Activated naive CD4-positive, alpha-beta T cell treated with anti-CD3 and anti-CD28 coated beads, Interleukin-2, amount 50 U/mL, for 72 hours (primary cell): ENCODE measurements at regions not wholly inside any gene's neighbourhood (a gene's known extent, or its start where the extent isn't known, plus 50 kb on each side); places are given as distances from the start of the nearest gene placed in this dataset.
"Not testable (repeated sequence)": the region's sequence is repeated elsewhere in the genome, so short reads cannot be mapped to it uniquely, and the experiment has no call there.

Source experiments
- ATAC-seq, 2 donors: fragments of 150-1000 bp; cut with Tn5 transposase; 2 replicates each; pipeline ENCODE4 v1.10.0; 2021; ENCODE audit warnings: mild to moderate bottlenecking in 2 of 2, moderate library complexity in 2 of 2
- DNase-seq, 2 donors: peaks; one replicate each; pipeline ENCODE4 v3.0.0; 2021 to 2022; ENCODE audit warnings: low spot score in 2 of 2
- H3K27ac Mint-ChIP-seq, 2 donors: one replicate each; pipeline ENCODE4 v1.8.0; 2022; ENCODE audit warnings: mild to moderate bottlenecking in 2 of 2, mixed read lengths in 2 of 2
- H3K36me3 Mint-ChIP-seq, 2 donors: one replicate each; pipeline ENCODE4 v1.8.0; 2022; ENCODE audit warnings: mixed read lengths in 2 of 2
- H3K9me3 Mint-ChIP-seq, 2 donors: one replicate each; pipeline ENCODE4 v1.8.0; 2022; ENCODE audit warnings: mixed read lengths in 2 of 2

- Mint-ChIP-seq H3K9me3 (peaks cover 0 to 5% of the 10 kb centered on the region in 2 donors), H3K36me3 (no peaks in the 10 kb centered on the region), H3K27ac (no peak overlapping the region)
- ATAC-seq (no peak), DNase-seq (no peak)
These were observed 147.3 kb upstream of the CLNK start for GRCh38 chr4:10831727-10832408.

- H3K27ac Mint-ChIP-seq, ATAC-seq: not testable (repeated sequence)
These were observed 144.5 kb upstream of the CLNK start for GRCh38 chr4:10828918-10829538.

GRCh38 chr4:10821826-10822225 is 137.3 kb upstream of the CLNK start:
- no peak overlapping the region for H3K27ac Mint-ChIP-seq
- ATAC-seq, result no peak
- no peak for DNase-seq
- no peaks in the 10 kb centered on the region for H3K36me3 Mint-ChIP-seq
- H3K9me3 Mint-ChIP-seq, result no peaks in the 10 kb centered on the region

More at GRCh38 chr4:10828918-10829538, 144.5 kb upstream of the CLNK start:
- not testable (repeated sequence) for H3K36me3 Mint-ChIP-seq, DNase-seq, H3K9me3 Mint-ChIP-seq

GRCh38 chr4:10816571-10816970 is 132.0 kb upstream of the CLNK start:
- H3K9me3 Mint-ChIP-seq, result peaks cover 0 to 5% of the 10 kb centered on the region in 2 donors
- no peak overlapping the region for H3K27ac Mint-ChIP-seq
- H3K36me3 Mint-ChIP-seq, result no peaks in the 10 kb centered on the region
- ATAC-seq (no peak), DNase-seq (no peak)

- Mint-ChIP-seq H3K27ac (no peak overlapping the region), H3K9me3 (peaks cover 3 to 12% of the 10 kb centered on the region in 2 donors), H3K36me3 (peaks cover 0 to 5% of the 10 kb centered on the region in 2 donors)
- ATAC-seq (no peak), DNase-seq (no peak)
These were observed 127.4 kb upstream of the CLNK start for GRCh38 chr4:10811991-10812390.

- DNase-seq, result no peak
- peaks cover 8 to 23% of the 10 kb centered on the region in 2 donors for H3K9me3 Mint-ChIP-seq
- no peak for ATAC-seq
- peaks cover 0 to 9% of the 10 kb centered on the region in 2 donors for H3K36me3 Mint-ChIP-seq
- no peak overlapping the region for H3K27ac Mint-ChIP-seq
These were observed 125.8 kb upstream of the CLNK start for GRCh38 chr4:10810411-10810810.

GRCh38 chr4:10809905-10810304 is 125.3 kb upstream of the CLNK start:
- Mint-ChIP-seq H3K27ac (no peak overlapping the region), H3K9me3 (peaks cover 9 to 24% of the 10 kb centered on the region in 2 donors), H3K36me3 (peaks cover 0 to 10% of the 10 kb centered on the region in 2 donors)
- ATAC-seq, result peak in 1 of 2 donors; percentile 78
- no peak for DNase-seq

GRCh38 chr4:10808591-10808990 is 124.0 kb upstream of the CLNK start:
- Mint-ChIP-seq H3K9me3 (peaks cover 9 to 19% of the 10 kb centered on the region in 2 donors), H3K36me3 (peaks cover 0 to 10% of the 10 kb centered on the region in 2 donors), H3K27ac (no peak overlapping the region)
- ATAC-seq (no peak), DNase-seq (no peak)

GRCh38 chr4:10806953-10807645 is 122.5 kb upstream of the CLNK start:
- H3K9me3 Mint-ChIP-seq, result peaks cover 9 to 19% of the 10 kb centered on the region in 2 donors
- H3K36me3 Mint-ChIP-seq, result peaks cover 0 to 10% of the 10 kb centered on the region in 2 donors
- no peak for DNase-seq
- ATAC-seq, result no peak
- H3K27ac Mint-ChIP-seq, result no peak overlapping the region

- Mint-ChIP-seq H3K9me3 (peaks cover 13 to 26% of the 10 kb centered on the region in 2 donors), H3K36me3 (peaks cover 0 to 10% of the 10 kb centered on the region in 2 donors), H3K27ac (no peak overlapping the region)
- ATAC-seq (no peak), DNase-seq (no peak)
These were observed 119.3 kb upstream of the CLNK start for GRCh38 chr4:10803713-10804343.

- Mint-ChIP-seq H3K36me3 (no peaks in the 10 kb centered on the region), H3K9me3 (peaks cover 0 to 4% of the 10 kb centered on the region in 2 donors), H3K27ac (no peak overlapping the region)
- ATAC-seq (no peak), DNase-seq (no peak)
These were observed 102.8 kb upstream of the CLNK start for GRCh38 chr4:10787365-10787764.

GRCh38 chr4:10784621-10785020 is 100.1 kb upstream of the CLNK start:
- peaks cover 0 to 8% of the 10 kb centered on the region in 2 donors for H3K36me3 Mint-ChIP-seq
- H3K9me3 Mint-ChIP-seq, result peaks cover 0 to 4% of the 10 kb centered on the region in 2 donors
- ATAC-seq (no peak), DNase-seq (no peak)
- H3K27ac Mint-ChIP-seq, result no peak overlapping the region

GRCh38 chr4:10783351-10783750 is 98.8 kb upstream of the CLNK start:
- ATAC-seq, result peak in 1 of 2 donors; percentile 58
- DNase-seq, result no peak
- peaks cover 0 to 8% of the 10 kb centered on the region in 2 donors for H3K36me3 Mint-ChIP-seq
- no peak overlapping the region for H3K27ac Mint-ChIP-seq
- peaks cover 0 to 4% of the 10 kb centered on the region in 2 donors for H3K9me3 Mint-ChIP-seq

GRCh38 chr4:10781805-10782204 is 97.2 kb upstream of the CLNK start:
- Mint-ChIP-seq H3K27ac (no peak overlapping the region), H3K9me3 (no peaks in the 10 kb centered on the region), H3K36me3 (peaks cover 0 to 8% of the 10 kb centered on the region in 2 donors)
- ATAC-seq, result peak in 1 of 2 donors; percentile 65
- no peak for DNase-seq

- not testable (repeated sequence) for DNase-seq, H3K27ac Mint-ChIP-seq, ATAC-seq, H3K36me3 Mint-ChIP-seq, H3K9me3 Mint-ChIP-seq
These were observed 96.2 kb upstream of the CLNK start for GRCh38 chr4:10780803-10781202.

- H3K9me3 Mint-ChIP-seq, result peaks cover 4 to 10% of the 10 kb centered on the region in 2 donors
- not testable (repeated sequence) for H3K27ac Mint-ChIP-seq, H3K36me3 Mint-ChIP-seq, ATAC-seq, DNase-seq
These were observed 90.6 kb upstream of the CLNK start for GRCh38 chr4:10775132-10775531.

- peaks cover 4 to 11% of the 10 kb centered on the region in 2 donors for H3K9me3 Mint-ChIP-seq
- peaks cover 0 to 5% of the 10 kb centered on the region in 2 donors for H3K36me3 Mint-ChIP-seq
- no peak overlapping the region for H3K27ac Mint-ChIP-seq
- DNase-seq (no peak), ATAC-seq (no peak)
These were observed 89.1 kb upstream of the CLNK start for GRCh38 chr4:10773656-10774055.
